ENCODE measurements at regions not wholly inside any gene's neighbourhood (a gene's known extent, or its start where the extent isn't known, plus 50 kb on each side); places are given as distances from the start of the nearest gene placed in this dataset.

- no peak overlapping the region for H2BK15ac ChIP-seq (ENCODE audit: low read depth, low read length)
- no peaks in the 10 kb centered on the region for H4K20me1 ChIP-seq (ENCODE audit: control insufficient read depth, insufficient read depth, insufficient read length)
- H3K4me3 Mint-ChIP-seq = no peak overlapping the region
- WGBS (ENCODE audit: extremely low coverage, insufficient read length, low lambda C conversion rate) = no CpG with 5 or more reads among the region's 15 CpGs
- no peak overlapping the region for H3T11ph ChIP-seq (ENCODE audit: low read length)
- H3K27ac Mint-ChIP-seq = no peak overlapping the region
- no peak overlapping the region for H3K56ac ChIP-seq (ENCODE audit: insufficient read length, low read depth, low read length)
- H4K8ac ChIP-seq (replicated peaks; ENCODE audit: insufficient read length, low read depth, low read length) = no peak overlapping the region
- H2BK12ac ChIP-seq (ENCODE audit: insufficient read length, low read depth, low read length) = no peak overlapping the region
- H3K9me3 Mint-ChIP-seq = no peaks in the 10 kb centered on the region; a peak in 2 of 5 replicates
- H3K4me2 ChIP-seq (ENCODE audit: insufficient read depth, insufficient read length, low read length) = no peak overlapping the region
- no peaks in the 10 kb centered on the region for H3K79me2 ChIP-seq (ENCODE audit: insufficient read depth, low read length)
- H3K4me1 ChIP-seq (ENCODE audit: insufficient read depth, low read length) = no peaks in the 10 kb centered on the region
- no peak overlapping the region for H2BK120ac ChIP-seq (ENCODE audit: low read depth, low read length, poor library complexity, severe bottlenecking)
- H3K23me2 ChIP-seq (ENCODE audit: insufficient read length, low read depth, low read length, poor library complexity, severe bottlenecking) = no peaks in the 10 kb centered on the region
- H2AFZ ChIP-seq (ENCODE audit: low read length) = no peak overlapping the region
- no peak overlapping the region for H3K4ac ChIP-seq (ENCODE audit: low read depth, low read length)
- no peak overlapping the region for H3K9ac ChIP-seq (ENCODE audit: extremely low read depth, insufficient read length, low read length)
- H3K27me3 ChIP-seq (ENCODE audit: insufficient read depth, low read length) = no peaks in the 10 kb centered on the region
- no peaks in the 10 kb centered on the region for H3K79me1 ChIP-seq (ENCODE audit: insufficient read depth, low read depth, low read length, poor library complexity, severe bottlenecking)
- peaks cover 2 to 21% of the 10 kb centered on the region in 2 experiments; a peak in 3 of 4 replicates for H3K4me1 Mint-ChIP-seq
- H3K27ac ChIP-seq (ENCODE audit: insufficient read length, low read depth, low read length) = no peak overlapping the region
- H4K5ac ChIP-seq (ENCODE audit: insufficient read length, low read depth, low read length) = no peak overlapping the region
- TF ChIP-seq CTCF (conservative IDR thresholded peaks at IDR 0.05) = no peak
- no peaks in the 10 kb centered on the region for H3K36me3 Mint-ChIP-seq (ENCODE audit: insufficient read depth in 1 of 3, low read depth in 3 of 3)
- H3K27me3 Mint-ChIP-seq (ENCODE audit: low read depth) = no peaks in the 10 kb centered on the region; the same call in none of the 2 replicates
- no peak overlapping the region for H3K14ac ChIP-seq (ENCODE audit: insufficient read depth, low read length)
- H3K9me3 ChIP-seq (ENCODE audit: control insufficient read depth, low read depth, low read length) = no peaks in the 10 kb centered on the region
- no peak for DNase-seq
- H4K91ac ChIP-seq (ENCODE audit: insufficient read length, low read depth, low read length) = no peak overlapping the region
- no peak overlapping the region for H2BK20ac ChIP-seq (ENCODE audit: low read depth, low read length, poor library complexity, severe bottlenecking)
- H3K23ac ChIP-seq (ENCODE audit: insufficient read length, low read depth, low read length) = no peak overlapping the region
- no peak overlapping the region for H2AK5ac ChIP-seq (ENCODE audit: insufficient read length, low read length)
- no peak overlapping the region for H3K18ac ChIP-seq (ENCODE audit: insufficient read length, low read depth, low read length)
- no peak overlapping the region for H2BK5ac ChIP-seq (ENCODE audit: insufficient read length, low read length)
These were observed 82.6 kb downstream of the FOXL3 start for GRCh38 chr7:372546-372931.
